SK-MEL-5 (cell line): ENCODE measurements at regions not wholly inside any gene's neighbourhood (a gene's known extent, or its start where the extent isn't known, plus 50 kb on each side); places are given as distances from the start of the nearest gene placed in this dataset.

Experiments
- small RNA-seq, 2 experiments: library from RNA; depleted of rRNA; stranded (forward); fragments of <200 nt; gene quantifications; one replicate each; pipeline ENCODE3, GENCODE V24; 2014

Small RNA genes lying in the stretch of these regions (small RNA-seq; reads per million reads assigned to genes)
- 0 reads per million in 2 experiments for gene AC104640.2
- 0 reads per million in 2 experiments for gene RNA5SP147
